ENCODE measurements at regions not wholly inside any gene's neighbourhood (a gene's known extent, or its start where the extent isn't known, plus 50 kb on each side); places are given as distances from the start of the nearest gene placed in this dataset.
A peak's percentile ranks its signal among the peaks of the same experiment; 100 is the strongest.

DNA sequence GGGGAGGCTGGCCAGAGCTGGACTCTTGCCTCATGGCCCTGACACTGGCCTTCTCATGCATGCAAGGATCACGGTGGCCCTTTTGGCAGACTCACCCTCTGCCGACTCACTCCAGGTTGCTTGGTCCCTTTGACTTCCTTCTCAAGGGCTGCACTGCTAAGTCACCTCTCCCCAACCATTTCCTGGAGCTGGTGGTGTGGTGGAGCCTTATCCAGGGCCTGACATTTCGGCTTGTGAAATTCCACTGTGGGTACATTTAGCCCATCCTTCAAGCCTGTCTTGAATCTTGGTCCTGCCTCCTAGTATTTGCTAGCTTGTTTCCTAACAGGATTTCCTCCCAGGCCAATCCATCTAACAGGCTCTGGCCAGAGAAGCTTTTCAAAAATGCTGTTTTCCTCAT, 52.6 kb upstream of the JUN start:
- ATAC-seq (ENCODE audit: low read depth), result no peak
- Histone ChIP-seq H3K27me3 (ENCODE audit: insufficient read depth, poor library complexity, severe bottlenecking) (no peaks in the 10 kb centered on the region), H3K27ac (ENCODE audit: poor library complexity, severe bottlenecking) (no peak overlapping the region), H3K4me1 (ENCODE audit: insufficient read depth, poor library complexity, severe bottlenecking) (peaks cover 9% of the 10 kb centered on the region), H3K36me3 (ENCODE audit: low read depth) (no peaks in the 10 kb centered on the region), H3K4me3 (ENCODE audit: severe bottlenecking) (no peak overlapping the region), H3K9me3 (ENCODE audit: severe bottlenecking) (no peaks in the 10 kb centered on the region)
- TF ChIP-seq, protein P1, sequence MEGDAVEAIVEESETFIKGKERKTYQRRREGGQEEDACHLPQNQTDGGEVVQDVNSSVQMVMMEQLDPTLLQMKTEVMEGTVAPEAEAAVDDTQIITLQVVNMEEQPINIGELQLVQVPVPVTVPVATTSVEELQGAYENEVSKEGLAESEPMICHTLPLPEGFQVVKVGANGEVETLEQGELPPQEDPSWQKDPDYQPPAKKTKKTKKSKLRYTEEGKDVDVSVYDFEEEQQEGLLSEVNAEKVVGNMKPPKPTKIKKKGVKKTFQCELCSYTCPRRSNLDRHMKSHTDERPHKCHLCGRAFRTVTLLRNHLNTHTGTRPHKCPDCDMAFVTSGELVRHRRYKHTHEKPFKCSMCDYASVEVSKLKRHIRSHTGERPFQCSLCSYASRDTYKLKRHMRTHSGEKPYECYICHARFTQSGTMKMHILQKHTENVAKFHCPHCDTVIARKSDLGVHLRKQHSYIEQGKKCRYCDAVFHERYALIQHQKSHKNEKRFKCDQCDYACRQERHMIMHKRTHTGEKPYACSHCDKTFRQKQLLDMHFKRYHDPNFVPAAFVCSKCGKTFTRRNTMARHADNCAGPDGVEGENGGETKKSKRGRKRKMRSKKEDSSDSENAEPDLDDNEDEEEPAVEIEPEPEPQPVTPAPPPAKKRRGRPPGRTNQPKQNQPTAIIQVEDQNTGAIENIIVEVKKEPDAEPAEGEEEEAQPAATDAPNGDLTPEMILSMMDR (IDR thresholded peaks at IDR 0.05; ENCODE audit: poor library complexity, severe bottlenecking), result no peak
- DNase-seq (ENCODE audit: low spot score), result no peak

DNA sequence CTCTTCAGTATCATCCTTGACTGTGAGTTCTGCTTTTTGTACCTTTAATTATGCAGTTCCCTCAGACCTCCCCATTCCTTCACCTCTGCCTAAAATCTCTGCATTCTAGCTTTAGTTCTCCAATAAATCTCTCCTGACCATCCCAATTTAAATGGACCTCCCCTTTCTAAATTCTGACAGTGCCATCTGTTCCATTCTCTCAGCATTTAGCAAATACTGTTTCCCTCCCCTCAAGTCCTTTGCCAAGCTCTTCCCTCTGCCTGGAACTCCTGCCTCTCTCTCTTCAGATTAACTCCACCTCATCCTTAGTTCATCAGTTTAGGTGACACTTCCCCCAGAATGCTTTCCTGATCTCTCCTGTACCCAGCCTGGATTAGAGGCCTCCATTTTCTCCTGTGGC, 54.0 kb upstream of the JUN start:
- Histone ChIP-seq H3K36me3 (ENCODE audit: low read depth) (no peaks in the 10 kb centered on the region), H3K27me3 (ENCODE audit: insufficient read depth, poor library complexity, severe bottlenecking) (no peaks in the 10 kb centered on the region), H3K4me1 (ENCODE audit: insufficient read depth, poor library complexity, severe bottlenecking) (peaks cover 9% of the 10 kb centered on the region), H3K9me3 (ENCODE audit: severe bottlenecking) (no peaks in the 10 kb centered on the region), H3K27ac (ENCODE audit: poor library complexity, severe bottlenecking) (no peak overlapping the region), H3K4me3 (ENCODE audit: severe bottlenecking) (no peak overlapping the region)
- DNase-seq (ENCODE audit: low spot score) (no peak), ATAC-seq (ENCODE audit: low read depth) (no peak)
- TF ChIP-seq, protein P1 (IDR thresholded peaks at IDR 0.05; ENCODE audit: poor library complexity, severe bottlenecking), result no peak

DNA sequence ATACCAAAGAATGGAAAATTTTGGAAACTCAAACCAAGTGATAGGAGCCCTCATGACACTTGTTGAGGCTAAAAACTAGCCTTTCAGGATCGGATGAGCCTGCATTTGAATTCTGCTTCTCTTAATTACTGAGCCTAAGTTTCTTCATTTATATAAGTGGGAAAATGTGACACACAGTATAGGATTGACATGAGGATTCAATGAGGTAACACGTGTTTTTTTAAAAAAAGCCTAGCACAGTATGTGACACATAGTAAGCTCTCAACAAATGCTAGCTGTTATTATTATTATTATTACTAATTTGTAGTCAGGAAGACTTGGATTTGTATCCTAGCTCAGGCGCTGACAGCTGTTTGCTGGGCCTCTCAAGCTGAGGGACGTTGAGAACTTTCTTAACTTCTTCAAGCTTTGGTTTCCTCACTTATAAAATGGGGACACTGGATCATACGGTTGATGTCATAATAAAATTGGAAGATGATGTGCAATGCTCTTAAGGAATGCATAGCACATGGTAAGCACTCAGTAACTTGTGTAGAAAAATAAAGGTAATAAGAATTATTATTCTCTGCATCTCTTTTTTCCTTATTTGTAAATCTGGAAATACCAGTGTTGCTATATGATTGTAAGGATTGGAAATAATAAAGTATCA, 55.4 kb upstream of the JUN start:
- H3K4me1 ChIP-seq (ENCODE audit: insufficient read depth, poor library complexity, severe bottlenecking), result peaks cover 12% of the 10 kb centered on the region
- H3K4me3 ChIP-seq (ENCODE audit: severe bottlenecking), result no peak overlapping the region
- no peaks in the 10 kb centered on the region for H3K36me3 ChIP-seq (ENCODE audit: low read depth)
- TF ChIP-seq, protein P1 (IDR thresholded peaks at IDR 0.05; ENCODE audit: poor library complexity, severe bottlenecking), result no peak
- no peak for DNase-seq (ENCODE audit: low spot score)
- peak overlapping the region; percentile 53 for H3K27ac ChIP-seq (ENCODE audit: poor library complexity, severe bottlenecking)
- H3K27me3 ChIP-seq (ENCODE audit: insufficient read depth, poor library complexity, severe bottlenecking), result no peaks in the 10 kb centered on the region
- no peak for ATAC-seq (ENCODE audit: low read depth)
- H3K9me3 ChIP-seq (ENCODE audit: severe bottlenecking), result no peaks in the 10 kb centered on the region

DNA sequence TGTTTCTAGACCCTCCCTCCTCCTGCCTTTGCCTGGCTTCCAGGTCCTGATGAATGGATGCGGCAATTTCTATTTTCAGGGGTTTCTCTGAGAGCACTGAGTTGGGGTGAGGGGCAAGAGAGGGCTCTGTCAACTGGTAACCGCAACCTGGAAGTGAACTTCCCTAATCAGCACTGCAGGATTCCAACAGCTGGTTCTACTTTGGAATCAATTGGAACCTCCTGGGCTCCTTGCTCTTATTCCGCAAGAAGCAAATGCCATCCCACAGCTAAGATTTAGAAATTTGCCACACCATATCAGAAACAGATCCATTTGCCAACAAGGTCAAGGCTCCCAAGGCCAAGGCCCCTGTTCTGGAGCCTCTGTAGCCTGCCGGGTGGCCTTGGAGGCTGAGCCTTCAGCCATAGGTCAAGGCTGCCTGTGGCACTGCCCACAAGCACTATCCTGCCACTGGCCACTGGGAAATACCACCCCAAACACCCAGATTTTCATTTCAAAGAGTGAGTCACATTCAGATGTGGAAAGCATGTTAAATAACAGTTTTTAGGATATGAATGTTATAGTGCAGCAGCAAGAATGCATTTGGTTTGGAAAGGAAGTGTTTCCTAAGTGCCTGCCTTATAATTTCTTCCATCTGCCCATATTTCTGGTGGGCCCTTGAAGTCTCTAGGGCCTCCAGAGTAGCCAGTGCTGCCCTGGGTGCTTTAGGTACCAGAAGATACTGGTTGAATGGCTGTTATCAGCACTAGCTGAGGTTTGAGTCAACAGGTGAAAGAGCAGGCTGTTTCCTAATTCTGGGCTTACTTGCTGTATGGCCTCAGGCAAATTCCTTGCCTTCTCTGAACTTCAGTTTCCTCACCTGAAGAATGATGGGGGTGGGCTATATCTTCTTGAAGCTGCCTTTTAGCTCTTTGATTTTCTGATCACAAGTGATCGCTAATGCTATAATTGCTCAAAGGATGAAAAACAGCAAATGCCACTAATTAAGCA, 56.3 kb upstream of the JUN start:
- Histone ChIP-seq H3K36me3 (ENCODE audit: low read depth) (no peaks in the 10 kb centered on the region), H3K4me3 (ENCODE audit: severe bottlenecking) (no peak overlapping the region), H3K27ac (ENCODE audit: poor library complexity, severe bottlenecking) (peak overlapping the region; percentile 53), H3K9me3 (ENCODE audit: severe bottlenecking) (no peaks in the 10 kb centered on the region), H3K27me3 (ENCODE audit: insufficient read depth, poor library complexity, severe bottlenecking) (no peaks in the 10 kb centered on the region), H3K4me1 (ENCODE audit: insufficient read depth, poor library complexity, severe bottlenecking) (peaks cover 15% of the 10 kb centered on the region)
- DNase-seq (ENCODE audit: low spot score), result no peak
- peak; percentile 60 for ATAC-seq (ENCODE audit: low read depth)
- TF ChIP-seq, protein P1 (IDR thresholded peaks at IDR 0.05; ENCODE audit: poor library complexity, severe bottlenecking), result no peak
